HepG2 (cell line): ENCODE measurements at regions not wholly inside any gene's neighbourhood (a gene's known extent, or its start where the extent isn't known, plus 50 kb on each side); places are given as distances from the start of the nearest gene placed in this dataset.

Experiments used
- CTCF ChIP-seq: sonication (generic); formaldehyde crosslinking; IDR thresholded peaks from 2 replicates; pipeline ENCODE4 v1.5.0; 2020; ENCODE audit warnings: mild to moderate bottlenecking, missing genetic modification reagents, moderate library complexity
- FOXA1 ChIP-seq, 2 experiments: fragments of 450-650 bp in 1 of 2; sonication (generic) in 1 of 2; formaldehyde crosslinking in 1 of 2; IDR thresholded peaks; 2 replicates each; pipeline versions ENCODE4 v1.4.0 to v1.6.1; 2016 to 2020; ENCODE audit warnings: missing genetic modification reagents in 1 of 2

- TF ChIP-seq FOXA1 (IDR thresholded peaks at IDR 0.05) (no peak), FOXA1 (CRISPR knock-in tag; IDR thresholded peaks at IDR 0.05) (no peak), CTCF (CRISPR knock-in tag) (no peak)
These were observed 54.5 kb upstream of the PRICKLE1 start for GRCh38 chr12:42643881-42644579.
